Transverse colon (tissue), 4 donors: ENCODE measurements at regions not wholly inside any gene's neighbourhood (a gene's known extent, or its start where the extent isn't known, plus 50 kb on each side); places are given as distances from the start of the nearest gene placed in this dataset.
A peak's percentile ranks its signal among the peaks of the same experiment; 100 is the strongest.

Source experiments
- DNase-seq: peaks from one replicate; pipeline ENCODE4 v3.0.0-alpha.2; 2019
- H3K27ac ChIP-seq, 4 donors: fragments of 200-600 bp; sonication (generic); 2 replicates each; pipeline ENCODE4 v1.5.1; 2016 to 2018; ENCODE audit warnings: inconsistent platforms in 4 of 4
- H3K27me3 ChIP-seq: fragments of 200-600 bp; sonication (generic); 2 replicates; pipeline ENCODE4 v1.5.1; 2017; ENCODE audit warnings: inconsistent platforms
- H3K36me3 ChIP-seq, 4 donors: fragments of 200-600 bp; sonication (generic); 2 replicates each; pipeline ENCODE4 v1.5.1; 2017 to 2019; ENCODE audit warnings: inconsistent platforms in 4 of 4
- H3K4me1 ChIP-seq, 4 donors: fragments of 200-600 bp; sonication (generic); 2 replicates each; pipeline ENCODE4 v1.5.1; 2017 to 2020; ENCODE audit warnings: inconsistent platforms in 4 of 4
- H3K4me3 ChIP-seq, 4 donors: fragments of 200-600 bp; sonication (generic); 1 replicate in 1 of 4; 2 replicates in 3 of 4; pipeline versions ENCODE4 v1.5.1 to v1.6.1; 2017 to 2019; ENCODE audit warnings: inconsistent platforms in 4 of 4
- H3K9me3 ChIP-seq, 2 donors: fragments of 200-600 bp; sonication (generic); 2 replicates each; pipeline ENCODE4 v1.5.1; 2017 to 2019; ENCODE audit warnings: inconsistent platforms in 2 of 2
- CTCF ChIP-seq, 5 experiments: fragments of 200-600 bp in 3 of 5; fragments of 450-650 bp in 2 of 5; sonication (generic) in 3 of 5; IDR thresholded peaks; 1 replicate in 2 of 5; 2 replicates in 3 of 5; pipeline ENCODE4 v1.5.1; 2016 to 2017; ENCODE audit warnings: antibody characterized with exemption in 5 of 5, inconsistent platforms in 3 of 5, mild to moderate bottlenecking in 2 of 5, moderate library complexity in 1 of 5
- EP300 ChIP-seq: sonication (generic); formaldehyde crosslinking; IDR thresholded peaks from one replicate; pipeline ENCODE4 v1.6.1; 2017; ENCODE audit warnings: antibody characterized with exemption, low read depth
- POLR2A ChIP-seq: fragments of 450-650 bp; IDR thresholded peaks from one replicate; pipeline ENCODE4 v1.6.1; 2016; ENCODE audit warnings: antibody characterized with exemption, mild to moderate bottlenecking, moderate library complexity
- POLR2AphosphoS5 ChIP-seq, 3 donors: sonication (generic); formaldehyde crosslinking; IDR thresholded peaks; one replicate each; pipeline ENCODE4 v1.6.1; 2016; ENCODE audit warnings: antibody characterized with exemption in 3 of 3
- WGBS, 2 donors: methylation state at CpG; one replicate each; pipeline ENCODE4 v1.1.5; 2018; ENCODE audit warnings: low coverage in 1 of 2; 5-methylcytosine and 5-hydroxymethylcytosine counted together
- in situ Hi-C, 4 donors: fragments of 200-750 bp; cut with MboI; loops; one replicate each; pipeline versions ENCODE4 v1.15.0 to v1.15.1; 2017; ENCODE audit warnings: low sequenced_read_pairs in 3 of 4, low pct_ligation_motif_present in 1 of 4, low pct_unique_long_range_greater_than_20kb in 1 of 4
- intact Hi-C: fragments of 100-400 bp; cut with DNase I; formaldehyde crosslinking; loops from one replicate; pipeline ENCODE4 v1.15.1; 2023; ENCODE audit warnings: low total_unique reads

GRCh38 chr7:18344536-18344935 lies 151.0 kb upstream of the HDAC9 start:
- Histone ChIP-seq H3K36me3 (no peaks in the 10 kb centered on the region), H3K27ac (no peak overlapping the region), H3K4me1 (no peaks in the 10 kb centered on the region), H3K4me3 (no peak overlapping the region), H3K9me3 (no peaks in the 10 kb centered on the region), H3K27me3 (no peaks in the 10 kb centered on the region)
- intact Hi-C loops (no loop called here), in situ Hi-C loops (loop anchor here (10.0 to 25.0 kb wide), 6 partner anchors 132 to 718 kb away; no protein-coding TSS in a partner anchor)
- DNase-seq = no peak
- TF ChIP-seq POLR2AphosphoS5 (IDR thresholded peaks at IDR 0.05) = no peak
- TF ChIP-seq CTCF (IDR thresholded peaks at IDR 0.05) = no peak
- TF ChIP-seq POLR2A = no peak

GRCh38 chr7:18345641-18346234 lies 149.8 kb upstream of the HDAC9 start:
- in situ Hi-C loops = loop anchor here (5.0 to 25.0 kb wide), 7 partner anchors 133 to 717 kb away; no protein-coding TSS in a partner anchor
- H3K27ac ChIP-seq = no peak overlapping the region
- no peak overlapping the region for H3K4me3 ChIP-seq
- intact Hi-C loops = no loop called here
- H3K36me3 ChIP-seq = no peaks in the 10 kb centered on the region
- TF ChIP-seq POLR2A (no peak), CTCF (IDR thresholded peaks at IDR 0.05) (peak; percentile 74 to 84 (median 79)), POLR2AphosphoS5 (IDR thresholded peaks at IDR 0.05) (no peak)
- H3K9me3 ChIP-seq = no peaks in the 10 kb centered on the region
- 11 to 13% methylated on average over 3 of the region's 3 CpGs for WGBS, 2 donors
- H3K27me3 ChIP-seq = no peaks in the 10 kb centered on the region
- no peaks in the 10 kb centered on the region for H3K4me1 ChIP-seq
- DNase-seq = peak; percentile 33

- intact Hi-C loops (no loop called here), in situ Hi-C loops (loop anchor here (5.0 to 25.0 kb wide), 7 partner anchors 135 to 715 kb away; no protein-coding TSS in a partner anchor)
- no peaks in the 10 kb centered on the region for H3K9me3 ChIP-seq
- H3K27me3 ChIP-seq = no peaks in the 10 kb centered on the region
- H3K36me3 ChIP-seq = no peaks in the 10 kb centered on the region
- no peaks in the 10 kb centered on the region for H3K4me1 ChIP-seq
- TF ChIP-seq EP300 (no peak), POLR2AphosphoS5 (IDR thresholded peaks at IDR 0.05) (no peak), POLR2A (no peak), CTCF (IDR thresholded peaks at IDR 0.05) (no peak)
- H3K27ac ChIP-seq = no peak overlapping the region
- H3K4me3 ChIP-seq = no peak overlapping the region
- DNase-seq = no peak
Observed at GRCh38 chr7:18347170-18347569, 148.4 kb upstream of the HDAC9 start.

GRCh38 chr7:18350678-18351077 lies 144.9 kb upstream of the HDAC9 start:
- intact Hi-C loops (loop anchor here (10.0 kb wide), 1 partner anchor 224 kb away; no protein-coding TSS in a partner anchor), in situ Hi-C loops (loop anchor here in 3 of 4 donors (10.0 to 25.0 kb wide), 5 partner anchors 212 to 314 kb away; no protein-coding TSS in a partner anchor)
- H3K4me1 ChIP-seq = peaks cover 0 to 9% (median under 1%) of the 10 kb centered on the region in 4 donors
- TF ChIP-seq POLR2A (no peak), POLR2AphosphoS5 (IDR thresholded peaks at IDR 0.05) (no peak), CTCF (IDR thresholded peaks at IDR 0.05) (no peak), EP300 (no peak)
- H3K36me3 ChIP-seq = no peaks in the 10 kb centered on the region
- WGBS, 2 donors = 55 to 63% methylated on average over 6 to 7 of the region's 7 CpGs
- no peaks in the 10 kb centered on the region for H3K27me3 ChIP-seq
- no peak overlapping the region for H3K27ac ChIP-seq
- DNase-seq = no peak
- H3K4me3 ChIP-seq = no peak overlapping the region
- no peaks in the 10 kb centered on the region for H3K9me3 ChIP-seq
